ELF-1 (cell line): ENCODE measurements at regions not wholly inside any gene's neighbourhood (a gene's known extent, or its start where the extent isn't known, plus 50 kb on each side); places are given as distances from the start of the nearest gene placed in this dataset.

ENCODE experiments used
- DNase-seq: peaks from one replicate; pipeline ENCODE4 v3.0.0-alpha.2; 2016; ENCODE audit warnings: low read depth, low spot score

DNA sequence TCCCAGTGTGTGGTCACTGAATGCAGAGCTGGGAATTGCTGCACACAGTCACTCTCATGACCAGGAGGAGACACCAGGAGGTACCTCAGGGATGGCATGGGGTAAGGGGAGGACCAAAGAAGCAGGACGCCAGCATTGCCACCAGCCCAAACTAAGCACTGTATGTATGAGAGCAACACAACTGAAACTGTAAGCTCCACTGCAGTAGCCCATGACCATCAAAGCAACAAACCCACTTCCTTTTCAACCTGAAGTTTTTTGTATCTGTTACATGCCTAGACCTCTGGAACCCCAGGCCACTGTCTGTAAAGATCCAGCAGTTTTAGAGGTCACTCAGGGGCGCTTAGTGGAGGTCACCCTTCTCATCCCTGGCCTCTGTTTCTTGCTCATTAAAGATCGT lies 164.3 kb downstream of the SETD4 start:
- no peak for DNase-seq

DNA sequence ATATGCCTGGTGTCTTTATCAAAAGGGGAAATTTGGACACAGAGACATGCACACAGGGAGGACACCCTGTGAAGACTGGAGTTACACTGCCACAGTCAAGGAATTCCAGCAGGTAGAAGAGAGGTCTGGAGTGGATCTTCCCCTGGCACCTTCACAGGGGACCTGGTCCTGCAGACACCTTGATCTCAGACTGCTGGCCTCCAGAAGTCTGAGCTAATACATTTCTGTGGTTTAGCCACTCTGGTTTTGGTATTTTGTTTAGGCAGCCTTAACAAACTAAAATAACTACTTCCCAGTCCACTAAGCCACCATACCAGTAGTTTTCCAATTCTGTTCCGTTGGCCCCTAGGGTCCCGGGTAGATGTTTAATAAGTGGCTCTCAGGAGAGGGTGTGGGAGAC lies 164.7 kb downstream of the SETD4 start:
- no peak for DNase-seq

DNA sequence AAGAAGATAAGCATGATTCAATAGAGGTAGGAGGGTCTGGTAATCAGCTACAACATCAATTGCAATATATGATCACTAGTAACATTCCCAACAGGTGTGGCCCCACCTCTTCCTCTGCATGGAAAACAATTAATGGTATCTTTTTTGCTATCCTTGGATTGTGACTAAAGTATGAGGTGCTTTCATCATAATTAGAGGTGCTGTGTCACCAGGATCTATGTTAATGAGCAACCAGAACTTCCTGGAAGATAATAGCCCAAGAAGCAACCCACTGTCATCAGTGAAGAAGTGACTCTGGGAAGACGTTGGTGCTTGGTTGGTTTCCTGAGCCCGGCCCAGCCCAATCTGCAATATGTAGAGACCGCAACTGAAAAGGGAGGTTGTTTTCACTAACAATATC lies 167.2 kb downstream of the SETD4 start:
- no peak for DNase-seq

DNA sequence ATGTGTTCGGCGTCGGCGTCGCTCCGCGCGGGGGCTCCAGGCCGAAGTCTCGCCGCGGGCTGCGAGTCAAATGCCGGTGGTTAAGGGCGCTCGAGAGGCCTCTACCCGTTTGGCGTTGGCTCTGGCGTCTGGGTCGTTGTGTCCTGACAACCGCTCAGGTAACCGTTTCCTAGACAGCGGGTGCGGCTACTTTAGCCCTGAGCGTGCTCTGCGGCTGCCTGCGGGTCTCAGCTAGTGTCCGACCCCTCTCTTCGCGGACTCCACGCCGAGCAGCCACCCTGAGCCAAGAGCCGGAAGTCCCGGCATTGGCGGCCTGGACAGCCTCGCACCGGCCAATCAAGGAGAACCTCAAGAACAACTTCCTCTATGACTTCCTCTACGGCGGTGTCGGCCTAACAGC lies 173.4 kb downstream of the SETD4 start:
- no peak for DNase-seq

- DNase-seq = no peak
These were observed 174.3 kb downstream of the SETD4 start for GRCh38 chr21:35885942-35886541.

DNA sequence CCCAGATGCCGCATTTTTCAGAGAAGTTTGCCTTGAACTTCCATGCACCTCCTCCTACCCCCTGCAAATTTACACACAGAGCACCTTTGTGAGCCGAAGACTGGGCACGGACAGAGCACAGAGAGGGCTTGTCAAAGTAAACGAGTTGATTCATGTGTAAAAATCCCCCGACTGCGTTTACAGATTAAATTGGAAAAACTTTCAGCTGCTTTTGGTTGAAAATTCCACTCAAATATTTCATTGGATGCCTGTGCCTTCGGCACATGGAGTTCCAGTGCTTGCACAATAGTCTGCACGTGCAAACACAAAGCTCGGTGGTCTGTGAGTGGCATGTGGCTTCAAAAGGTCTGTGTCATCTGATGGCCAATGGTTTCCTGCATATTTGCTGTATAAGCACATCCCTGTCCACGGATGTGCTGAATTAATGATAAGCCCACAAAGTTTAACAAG lies 177.5 kb downstream of the SETD4 start:
- DNase-seq = no peak

GRCh38 chr21:35873441-35873840 lies 186.9 kb downstream of the SETD4 start:
- no peak for DNase-seq

DNA sequence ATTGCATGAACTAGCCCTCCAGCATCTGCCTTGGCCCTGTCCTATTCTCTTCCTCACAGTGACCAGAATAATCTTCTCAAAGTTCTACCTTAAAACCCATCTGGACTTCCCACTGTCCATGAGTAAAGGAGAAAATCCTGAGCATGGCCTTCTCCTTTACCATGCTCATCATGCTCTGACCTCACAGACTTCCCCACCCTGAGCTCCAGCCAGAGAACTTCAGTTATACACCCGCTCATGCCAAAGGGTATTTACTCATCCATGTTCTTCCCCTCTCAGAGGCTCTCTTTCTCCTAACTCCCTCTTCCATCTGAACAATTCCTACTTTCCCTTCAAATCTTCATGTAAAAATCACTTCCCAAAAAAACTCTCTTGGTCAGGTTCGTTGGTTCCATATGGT lies 188.4 kb downstream of the SETD4 start:
- no peak for DNase-seq

GRCh38 chr21:35868869-35869223 lies 191.5 kb downstream of the SETD4 start:
- no peak for DNase-seq

DNA sequence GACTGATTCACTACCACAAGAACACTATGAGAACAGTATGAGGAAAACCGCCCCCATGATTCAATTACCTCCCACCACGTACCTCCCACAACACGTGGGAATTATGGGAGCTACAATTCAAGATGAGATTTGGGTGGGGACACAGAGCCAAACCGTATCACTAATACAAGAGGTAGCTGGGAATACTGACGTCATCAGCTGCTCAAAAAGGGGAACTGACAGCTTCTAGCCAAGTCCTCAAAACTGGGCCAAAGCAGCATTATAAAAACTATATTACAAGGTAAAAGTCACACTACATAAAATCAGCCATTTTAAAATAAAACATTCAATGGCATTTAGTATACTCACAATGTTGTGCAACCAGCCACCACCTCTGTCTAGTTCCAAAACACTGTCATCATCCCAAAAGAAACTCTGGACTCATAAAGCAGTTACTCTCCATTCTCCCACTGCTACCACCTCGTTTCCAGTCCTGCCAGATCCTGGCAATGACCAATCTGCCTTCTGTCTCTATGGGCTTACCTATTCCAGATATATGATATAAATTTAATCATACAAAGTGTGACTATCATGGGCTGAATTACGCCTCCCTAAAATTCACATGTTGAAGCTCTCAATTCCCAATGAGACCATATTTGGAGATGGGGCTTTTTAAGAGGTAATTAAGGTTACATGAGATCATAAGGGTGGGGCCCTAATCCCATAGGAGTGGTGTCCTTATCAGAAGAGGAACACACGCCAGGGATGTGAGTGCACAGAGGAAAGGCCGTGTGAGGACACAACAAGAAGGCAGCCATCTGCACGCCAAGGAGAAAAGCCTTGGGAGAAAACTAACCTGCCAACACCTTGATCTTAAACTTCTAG lies 192.1 kb downstream of the SETD4 start:
- DNase-seq = no peak

- DNase-seq = no peak
These were observed 196.3 kb downstream of the SETD4 start for GRCh38 chr21:35864039-35864438.

- no peak for DNase-seq
These were observed 197.4 kb downstream of the SETD4 start for GRCh38 chr21:35862969-35863368.

- DNase-seq = no peak
These were observed 198.7 kb downstream of the SETD4 start for GRCh38 chr21:35861661-35862060.

DNA sequence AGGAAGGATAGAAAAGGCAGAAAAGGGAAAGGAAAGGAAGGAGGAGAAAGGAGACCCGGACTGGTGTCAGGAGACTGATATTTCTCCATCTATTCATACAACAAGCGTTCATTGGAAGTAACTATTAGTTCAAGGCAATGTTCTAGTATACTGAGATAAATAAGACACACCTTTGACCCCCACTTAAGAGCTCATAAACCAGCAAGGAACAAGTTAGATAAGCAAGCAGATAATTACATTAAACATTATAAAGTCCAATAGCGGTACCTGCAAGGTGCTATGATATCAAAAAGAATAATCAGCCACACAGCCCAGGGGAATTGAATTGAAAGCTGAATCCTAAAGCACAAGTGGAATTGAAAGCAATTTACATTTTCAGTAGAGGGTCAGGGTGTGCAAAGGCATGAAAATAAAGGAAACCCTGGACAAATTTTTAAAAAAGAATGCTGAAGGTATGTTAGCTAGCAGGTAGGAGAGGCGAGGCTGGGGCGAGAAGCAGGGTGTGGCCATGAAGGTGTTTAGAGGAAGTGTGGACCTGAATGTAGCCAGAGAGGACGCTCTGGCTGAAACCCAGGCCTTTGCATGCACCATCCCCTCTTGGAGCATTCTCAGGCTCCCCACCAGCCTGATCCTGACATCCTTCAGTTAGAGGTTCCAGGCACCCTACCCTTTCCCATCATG lies 200.0 kb downstream of the SETD4 start:
- DNase-seq = no peak

GRCh38 chr21:35859677-35860076 lies 200.6 kb downstream of the SETD4 start:
- DNase-seq = no peak

DNA sequence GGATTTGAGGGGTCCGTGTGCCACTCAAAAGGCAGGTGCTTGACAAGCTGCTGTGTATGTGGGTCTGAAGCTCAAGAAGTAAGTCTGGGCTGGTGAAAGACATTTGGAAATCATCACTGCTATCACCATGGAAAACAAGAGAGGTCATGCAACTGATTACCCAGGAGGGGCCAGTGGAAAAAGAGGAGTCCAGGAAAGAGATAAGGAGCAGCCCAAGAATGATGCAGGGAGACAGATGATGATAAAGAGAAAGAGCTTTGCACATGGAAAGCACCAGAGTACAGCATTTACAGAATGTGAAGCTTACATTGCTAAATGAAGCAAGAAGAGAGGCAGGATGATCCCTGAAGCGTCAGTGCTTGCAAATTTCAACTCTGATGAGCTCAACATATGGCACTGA lies 203.2 kb downstream of the SETD4 start:
- no peak for DNase-seq

GRCh38 chr21:35855484-35855883 lies 204.8 kb downstream of the SETD4 start:
- DNase-seq = no peak

DNA sequence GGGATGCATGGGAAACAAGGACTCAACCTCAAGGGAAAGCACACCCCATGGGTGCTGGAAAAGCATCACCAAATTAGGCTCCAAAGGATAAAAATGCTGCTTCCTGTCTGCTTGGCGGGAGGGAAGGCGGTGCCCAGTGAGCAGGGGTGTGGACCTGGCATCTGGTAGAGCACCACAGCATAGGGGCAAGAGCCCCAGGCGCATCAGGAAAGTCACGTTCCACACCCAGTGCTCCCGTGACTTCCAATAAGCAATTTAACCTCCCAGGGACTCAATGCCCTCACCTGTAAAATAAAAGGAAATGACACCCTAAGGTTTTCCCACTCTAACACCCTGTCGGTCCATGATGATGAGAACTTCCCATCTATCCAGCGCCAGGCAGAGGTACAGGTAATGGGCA lies 206.0 kb downstream of the SETD4 start:
- no peak for DNase-seq

GRCh38 chr21:35853321-35854239 lies 206.7 kb downstream of the SETD4 start:
- DNase-seq = no peak

DNA sequence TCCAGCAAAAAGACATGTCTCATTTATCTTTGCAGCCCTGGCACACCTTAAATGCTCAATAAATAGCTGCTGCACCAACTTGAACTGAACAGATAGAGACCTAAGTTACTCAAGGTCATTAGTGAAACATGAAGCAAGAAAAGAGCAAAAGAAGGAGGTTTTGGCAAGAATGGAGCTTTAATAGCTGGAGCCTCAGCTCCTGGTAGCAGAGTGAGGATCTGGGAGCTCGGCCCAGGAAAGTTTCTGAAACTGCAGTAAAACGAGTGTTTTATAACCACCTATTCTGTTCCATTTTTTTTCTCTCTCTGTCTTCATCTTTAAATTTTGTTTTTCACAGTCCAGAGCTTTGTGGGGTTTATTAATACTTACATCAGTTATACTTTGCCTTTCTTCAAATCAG lies 207.5 kb downstream of the SETD4 start:
- no peak for DNase-seq

- no peak for DNase-seq
These were observed 209.7 kb downstream of the SETD4 start for GRCh38 chr21:35850542-35851103.
